ENCODE measurements at regions not wholly inside any gene's neighbourhood (a gene's known extent, or its start where the extent isn't known, plus 50 kb on each side); places are given as distances from the start of the nearest gene placed in this dataset.
A peak's percentile ranks its signal among the peaks of the same experiment; 100 is the strongest.

- no peak for DNase-seq
These were observed 51.9 kb downstream of the CEBPB start for GRCh38 chr20:50242548-50242862.

- DNase-seq: peak; percentile 48
These were observed 52.4 kb downstream of the CEBPB start for GRCh38 chr20:50242863-50243609.

GRCh38 chr20:50243610-50244351, 53.2 kb downstream of the CEBPB start:
- DNase-seq: no peak

GRCh38 chr20:50244352-50245149, 53.9 kb downstream of the CEBPB start:
- DNase-seq: no peak

- no peak for DNase-seq
These were observed 55.1 kb downstream of the CEBPB start for GRCh38 chr20:50245498-50246366.

GRCh38 chr20:50246367-50247195, 56.0 kb downstream of the CEBPB start:
- no peak for DNase-seq

- DNase-seq: no peak
These were observed 56.8 kb downstream of the CEBPB start for GRCh38 chr20:50247196-50248094.

- no peak for DNase-seq
These were observed 57.5 kb downstream of the CEBPB start for GRCh38 chr20:50248104-50248641.

- no peak for DNase-seq
These were observed 59.1 kb downstream of the CEBPB start for GRCh38 chr20:50249447-50250388.

GRCh38 chr20:50250679-50251382, 60.2 kb downstream of the CEBPB start:
- no peak for DNase-seq

- no peak for DNase-seq
These were observed 60.7 kb downstream of the CEBPB start for GRCh38 chr20:50251383-50251748.

GRCh38 chr20:50251992-50252511, 61.4 kb downstream of the CEBPB start:
- no peak for DNase-seq

GRCh38 chr20:50252701-50253100, 62.1 kb downstream of the CEBPB start:
- DNase-seq: no peak

GRCh38 chr20:50253101-50253500, 62.5 kb downstream of the CEBPB start:
- DNase-seq: no peak

- no peak for DNase-seq
These were observed 63.9 kb downstream of the CEBPB start for GRCh38 chr20:50254466-50255079.

- DNase-seq: no peak
These were observed 65.9 kb downstream of the CEBPB start for GRCh38 chr20:50256577-50256976.

GRCh38 chr20:50257860-50258259, 67.2 kb downstream of the CEBPB start:
- DNase-seq: no peak
